ENCODE measurements at regions not wholly inside any gene's neighbourhood (a gene's known extent, or its start where the extent isn't known, plus 50 kb on each side); places are given as distances from the start of the nearest gene placed in this dataset.

DNA sequence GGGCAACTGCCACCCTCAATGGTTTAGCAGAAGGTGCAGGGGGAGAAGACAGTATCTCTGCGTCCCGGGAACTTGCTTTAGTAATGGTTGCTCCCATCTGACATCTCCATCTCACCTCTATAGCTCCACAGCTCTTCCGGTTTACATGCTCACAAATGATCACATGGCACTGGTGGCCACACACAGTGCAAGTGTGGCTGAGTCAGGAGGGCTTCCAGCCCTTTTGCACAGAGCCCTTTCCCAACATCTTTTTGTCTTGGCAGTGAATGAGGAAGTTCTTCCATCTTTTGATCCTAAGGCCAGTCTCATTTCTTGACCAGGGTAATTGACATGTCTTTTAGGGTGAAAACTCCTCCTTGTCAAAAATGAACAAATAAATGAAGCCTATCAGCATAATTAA is 347.7 kb downstream of the LPIN1 start:
- TF ChIP-seq POLR2A (IDR thresholded peaks at IDR 0.05): no peak
- TF ChIP-seq, protein P1, sequence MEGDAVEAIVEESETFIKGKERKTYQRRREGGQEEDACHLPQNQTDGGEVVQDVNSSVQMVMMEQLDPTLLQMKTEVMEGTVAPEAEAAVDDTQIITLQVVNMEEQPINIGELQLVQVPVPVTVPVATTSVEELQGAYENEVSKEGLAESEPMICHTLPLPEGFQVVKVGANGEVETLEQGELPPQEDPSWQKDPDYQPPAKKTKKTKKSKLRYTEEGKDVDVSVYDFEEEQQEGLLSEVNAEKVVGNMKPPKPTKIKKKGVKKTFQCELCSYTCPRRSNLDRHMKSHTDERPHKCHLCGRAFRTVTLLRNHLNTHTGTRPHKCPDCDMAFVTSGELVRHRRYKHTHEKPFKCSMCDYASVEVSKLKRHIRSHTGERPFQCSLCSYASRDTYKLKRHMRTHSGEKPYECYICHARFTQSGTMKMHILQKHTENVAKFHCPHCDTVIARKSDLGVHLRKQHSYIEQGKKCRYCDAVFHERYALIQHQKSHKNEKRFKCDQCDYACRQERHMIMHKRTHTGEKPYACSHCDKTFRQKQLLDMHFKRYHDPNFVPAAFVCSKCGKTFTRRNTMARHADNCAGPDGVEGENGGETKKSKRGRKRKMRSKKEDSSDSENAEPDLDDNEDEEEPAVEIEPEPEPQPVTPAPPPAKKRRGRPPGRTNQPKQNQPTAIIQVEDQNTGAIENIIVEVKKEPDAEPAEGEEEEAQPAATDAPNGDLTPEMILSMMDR (IDR thresholded peaks at IDR 0.05): no peak
- DNase-seq: no peak
- Histone ChIP-seq H3K4me1 (replicated peaks in 1 of 2) (no peaks in the 10 kb centered on the region), H3K27me3 (no peaks in the 10 kb centered on the region), H3K27ac (no peak overlapping the region), H3K4me3 (no peak overlapping the region), H3K36me3 (replicated peaks in 1 of 2) (no peaks in the 10 kb centered on the region), H3K9me3 (replicated peaks in 1 of 3) (no peaks in the 10 kb centered on the region)
- intact Hi-C loops (cut with DNase I): no loop called here
- 91 to 100% (median 96%) methylated on average over 3 of the region's 3 CpGs for WGBS, 4 donors

DNA sequence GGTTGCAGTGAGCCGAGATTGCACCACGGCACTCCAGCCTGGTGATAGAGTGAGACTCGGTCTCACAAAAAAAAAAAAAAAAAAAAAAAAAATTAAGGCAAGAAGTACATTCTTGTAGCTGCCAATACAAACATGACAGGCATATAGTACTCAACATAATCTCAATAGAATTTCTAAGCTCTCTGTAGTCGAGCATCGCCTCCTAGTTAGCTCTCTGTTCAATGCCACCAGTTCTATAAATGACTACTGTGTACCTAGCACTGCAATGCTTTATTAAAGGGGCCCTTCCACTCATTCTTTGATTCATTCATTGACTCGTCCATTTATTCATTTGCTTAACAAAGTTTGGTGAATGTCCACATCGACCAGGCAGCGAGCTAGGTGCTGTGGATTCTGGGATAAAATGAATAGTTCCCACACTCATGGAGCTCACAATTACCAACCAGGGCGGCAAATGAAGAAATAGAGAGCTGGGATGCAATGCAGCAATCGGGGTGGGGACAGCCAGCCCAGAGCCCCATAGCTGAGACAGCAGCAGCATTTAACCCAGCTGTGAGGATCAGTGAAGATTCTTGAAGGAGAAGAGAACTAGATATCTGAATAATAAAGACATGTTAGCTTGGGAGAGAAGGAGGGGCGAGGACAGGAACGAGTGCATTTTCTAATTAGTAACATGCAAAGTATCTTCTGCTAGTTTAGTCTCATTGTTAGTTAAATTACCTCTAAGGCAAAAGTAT is 349.8 kb downstream of the LPIN1 start:
- Histone ChIP-seq H3K4me1 (replicated peaks in 1 of 2) (no peaks in the 10 kb centered on the region), H3K27me3 (no peaks in the 10 kb centered on the region), H3K36me3 (replicated peaks in 1 of 2) (no peaks in the 10 kb centered on the region), H3K4me3 (no peak overlapping the region), H3K9me3 (replicated peaks in 1 of 3) (no peaks in the 10 kb centered on the region), H3K27ac (no peak overlapping the region)
- intact Hi-C loops (cut with DNase I): no loop called here
- TF ChIP-seq POLR2A (IDR thresholded peaks at IDR 0.05): no peak
- TF ChIP-seq, protein P1 (IDR thresholded peaks at IDR 0.05): no peak
- no peak for DNase-seq
- WGBS, 4 donors: 80 to 86% (median 85%) methylated on average over 12 of the region's 12 CpGs

DNA sequence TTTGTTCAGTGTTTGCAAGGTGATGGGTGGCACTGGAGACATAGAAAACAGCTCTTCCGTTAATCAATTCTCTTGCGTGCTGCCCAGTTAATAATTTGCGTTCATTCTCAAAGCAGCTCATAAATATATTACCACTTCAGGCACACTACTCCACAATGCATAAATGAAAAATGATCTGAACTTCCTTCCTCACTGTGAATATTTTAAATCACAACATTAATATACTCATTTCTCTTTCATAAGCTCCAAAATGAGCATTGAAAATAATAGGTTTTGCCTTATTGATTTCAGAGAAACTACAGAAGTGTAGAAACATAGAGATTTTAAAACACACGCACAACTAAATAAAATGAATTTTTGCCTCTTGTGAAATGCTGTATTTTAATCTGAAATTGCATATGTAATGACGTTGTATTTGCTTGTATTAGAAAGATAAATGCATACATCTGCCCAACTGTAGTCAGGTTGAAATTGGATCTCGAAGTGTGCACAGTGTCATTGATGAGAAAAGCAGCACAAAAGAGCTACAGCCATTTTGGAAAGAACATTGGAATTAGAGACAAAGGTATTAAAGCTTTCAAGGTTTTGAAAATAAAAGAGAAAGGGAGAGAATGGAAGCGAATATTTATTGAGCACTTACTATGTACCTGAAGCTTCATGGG is 350.5 kb downstream of the LPIN1 start:
- Histone ChIP-seq H3K4me1 (replicated peaks in 1 of 2) (no peaks in the 10 kb centered on the region), H3K27ac (no peak overlapping the region), H3K9me3 (replicated peaks in 1 of 3) (no peaks in the 10 kb centered on the region), H3K4me3 (no peak overlapping the region), H3K27me3 (no peaks in the 10 kb centered on the region), H3K36me3 (replicated peaks in 1 of 2) (no peaks in the 10 kb centered on the region)
- TF ChIP-seq, protein P1 (IDR thresholded peaks at IDR 0.05): no peak
- TF ChIP-seq POLR2A (IDR thresholded peaks at IDR 0.05): no peak
- intact Hi-C loops (cut with DNase I): no loop called here
- WGBS, 4 donors: 63 to 77% (median 75%) methylated on average over 7 of the region's 7 CpGs
- DNase-seq: no peak

DNA sequence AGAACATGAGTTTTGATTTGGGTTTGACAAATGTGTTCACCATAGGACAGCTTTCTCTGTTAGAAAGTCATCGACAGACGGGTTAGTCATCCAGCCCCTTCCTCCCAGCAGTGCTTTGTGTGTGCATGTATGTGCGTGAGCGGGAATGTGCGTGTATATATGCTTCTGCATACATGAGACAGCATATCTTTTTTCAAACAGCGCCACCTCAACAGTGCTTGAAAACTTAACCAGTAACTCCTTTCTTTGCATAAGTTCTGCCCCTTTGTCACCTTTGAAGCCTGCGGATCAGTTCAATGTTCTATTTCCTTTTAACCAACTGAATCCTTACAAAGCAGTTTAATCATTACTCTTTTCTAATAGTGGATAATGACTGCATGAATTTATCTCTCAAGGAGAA is 351.4 kb downstream of the LPIN1 start:
- H3K27ac ChIP-seq: no peak overlapping the region
- WGBS, 4 donors: 93 to 97% (median 95%) methylated on average over 7 of the region's 7 CpGs
- TF ChIP-seq, protein P1 (IDR thresholded peaks at IDR 0.05): no peak
- TF ChIP-seq POLR2A (IDR thresholded peaks at IDR 0.05): no peak

More for the DNA sequence above, 351.4 kb downstream of the LPIN1 start:
- Histone ChIP-seq H3K4me3 (no peak overlapping the region), H3K9me3 (replicated peaks in 1 of 3) (no peaks in the 10 kb centered on the region), H3K4me1 (replicated peaks in 1 of 2) (no peaks in the 10 kb centered on the region), H3K36me3 (replicated peaks in 1 of 2) (no peaks in the 10 kb centered on the region), H3K27me3 (no peaks in the 10 kb centered on the region)
- intact Hi-C loops (cut with DNase I): no loop called here
- no peak for DNase-seq
